ENCODE measurements at regions not wholly inside any gene's neighbourhood (a gene's known extent, or its start where the extent isn't known, plus 50 kb on each side); places are given as distances from the start of the nearest gene placed in this dataset.

- H3K4me3 Mint-ChIP-seq = no peak overlapping the region
- no peaks in the 10 kb centered on the region for H3K4me1 ChIP-seq (ENCODE audit: control insufficient read depth in 1 of 2, insufficient read depth in 2 of 2, low read length in 2 of 2)
- no peak overlapping the region for H3K27ac ChIP-seq (ENCODE audit: low read depth in 1 of 2, low read length in 2 of 2)
- H3K4me3 ChIP-seq (replicated peaks in 1 of 3; ENCODE audit: low read depth in 2 of 3, low read length in 3 of 3) = no peak overlapping the region
- H2AFZ ChIP-seq (ENCODE audit: insufficient read depth, low read depth, low read length, poor library complexity, severe bottlenecking) = no peak overlapping the region
- H3K27ac Mint-ChIP-seq = no peak overlapping the region
- no peaks in the 10 kb centered on the region for H3K79me2 ChIP-seq (ENCODE audit: insufficient read depth, low read length)
- H3K4me2 ChIP-seq (replicated peaks; ENCODE audit: extremely low read depth, low read length, poor library complexity, severe bottlenecking) = no peak overlapping the region
- H3K4me1 Mint-ChIP-seq = no peaks in the 10 kb centered on the region
- WGBS (ENCODE audit: insufficient coverage) = 64% methylated on average over 1 of the region's 4 CpGs
- no peak for DNase-seq
- no peaks in the 10 kb centered on the region for H3K9me3 ChIP-seq (replicated peaks in 1 of 2; ENCODE audit: control insufficient read depth in 1 of 2, insufficient read depth in 1 of 2, low read length in 2 of 2)
- TF ChIP-seq CTCF (IDR thresholded peaks at IDR 0.05) = no peak
- H3K27me3 ChIP-seq (ENCODE audit: control insufficient read depth in 2 of 2, insufficient read depth in 2 of 2, low read length in 2 of 2) = no peaks in the 10 kb centered on the region
- H3K36me3 Mint-ChIP-seq = no peaks in the 10 kb centered on the region
- H3K9ac ChIP-seq (ENCODE audit: insufficient read depth, low read length, poor library complexity, severe bottlenecking) = no peak overlapping the region
- no peaks in the 10 kb centered on the region for H3K27me3 Mint-ChIP-seq (ENCODE audit: low read depth in 3 of 3)
- H3K36me3 ChIP-seq (replicated peaks in 1 of 2; ENCODE audit: control insufficient read depth in 1 of 2, insufficient read depth in 2 of 2, low read length in 2 of 2) = no peaks in the 10 kb centered on the region
- peaks cover 0 to 3% (median 0%) of the 10 kb centered on the region in 7 donors for H3K9me3 Mint-ChIP-seq
- intact Hi-C loops (cut with micrococcal nuclease) = no loop called here
- H4K20me1 ChIP-seq (ENCODE audit: insufficient read depth, low read length) = no peaks in the 10 kb centered on the region
Measured at GRCh38 chr4:164396439-164396838, 357.5 kb upstream of the SMIM31 start.

DNA sequence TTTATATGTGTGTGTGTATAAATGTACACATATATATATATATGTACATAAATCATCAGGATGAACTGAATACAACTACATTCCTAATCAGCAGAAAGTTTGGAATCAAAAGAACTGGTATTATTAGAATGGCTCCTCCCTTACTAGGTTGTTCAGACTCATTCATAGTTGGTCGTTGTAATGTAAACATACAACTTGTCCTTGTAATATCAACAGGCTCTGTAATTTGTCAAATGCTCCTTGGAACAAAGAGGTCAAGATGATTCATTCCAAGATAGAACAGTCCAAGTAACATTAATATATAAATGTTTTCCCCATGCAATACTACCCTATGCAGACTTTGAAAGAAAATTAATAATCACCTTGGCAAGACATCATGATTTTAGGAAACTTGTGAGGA, 351.4 kb upstream of the SMIM31 start:
- no peak overlapping the region for H2AFZ ChIP-seq (ENCODE audit: insufficient read depth, low read depth, low read length, poor library complexity, severe bottlenecking)
- no peaks in the 10 kb centered on the region for H3K79me2 ChIP-seq (ENCODE audit: insufficient read depth, low read length)
- H3K9ac ChIP-seq (ENCODE audit: insufficient read depth, low read length, poor library complexity, severe bottlenecking) = no peak overlapping the region
- intact Hi-C loops (cut with micrococcal nuclease) = no loop called here
- no peak for DNase-seq
- no peaks in the 10 kb centered on the region for H3K27me3 ChIP-seq (ENCODE audit: control insufficient read depth in 2 of 2, insufficient read depth in 2 of 2, low read length in 2 of 2)
- no peaks in the 10 kb centered on the region for H3K4me1 ChIP-seq (ENCODE audit: control insufficient read depth in 1 of 2, insufficient read depth in 2 of 2, low read length in 2 of 2)
- Mint-ChIP-seq H3K36me3 (no peaks in the 10 kb centered on the region), H3K27me3 (ENCODE audit: low read depth in 3 of 3) (no peaks in the 10 kb centered on the region), H3K27ac (no peak overlapping the region), H3K4me1 (no peaks in the 10 kb centered on the region), H3K9me3 (peaks cover 0 to 1% (median 0%) of the 10 kb centered on the region in 7 donors), H3K4me3 (no peak overlapping the region)
- WGBS (ENCODE audit: insufficient coverage) = no CpG with 5 or more reads among the region's 1 CpG
- no peak overlapping the region for H3K27ac ChIP-seq (ENCODE audit: low read depth in 1 of 2, low read length in 2 of 2)
- no peaks in the 10 kb centered on the region for H3K36me3 ChIP-seq (replicated peaks in 1 of 2; ENCODE audit: control insufficient read depth in 1 of 2, insufficient read depth in 2 of 2, low read length in 2 of 2)
- H3K9me3 ChIP-seq (replicated peaks in 1 of 2; ENCODE audit: control insufficient read depth in 1 of 2, insufficient read depth in 1 of 2, low read length in 2 of 2) = no peaks in the 10 kb centered on the region
- no peaks in the 10 kb centered on the region for H4K20me1 ChIP-seq (ENCODE audit: insufficient read depth, low read length)
- H3K4me3 ChIP-seq (replicated peaks in 1 of 3; ENCODE audit: low read depth in 2 of 3, low read length in 3 of 3) = no peak overlapping the region
- no peak for TF ChIP-seq CTCF (IDR thresholded peaks at IDR 0.05)
- H3K4me2 ChIP-seq (replicated peaks; ENCODE audit: extremely low read depth, low read length, poor library complexity, severe bottlenecking) = no peak overlapping the region

Measured in CD14-positive monocyte (primary cell).